Amygdala (tissue), 56 donors: ENCODE measurements at regions not wholly inside any gene's neighbourhood (a gene's known extent, or its start where the extent isn't known, plus 50 kb on each side); places are given as distances from the start of the nearest gene placed in this dataset.

ENCODE experiments used
- DNase-seq, 56 donors: peaks; one replicate each; lab custom pipeline; 2025; lab: John Stamatoyannopoulos, UW

DNA sequence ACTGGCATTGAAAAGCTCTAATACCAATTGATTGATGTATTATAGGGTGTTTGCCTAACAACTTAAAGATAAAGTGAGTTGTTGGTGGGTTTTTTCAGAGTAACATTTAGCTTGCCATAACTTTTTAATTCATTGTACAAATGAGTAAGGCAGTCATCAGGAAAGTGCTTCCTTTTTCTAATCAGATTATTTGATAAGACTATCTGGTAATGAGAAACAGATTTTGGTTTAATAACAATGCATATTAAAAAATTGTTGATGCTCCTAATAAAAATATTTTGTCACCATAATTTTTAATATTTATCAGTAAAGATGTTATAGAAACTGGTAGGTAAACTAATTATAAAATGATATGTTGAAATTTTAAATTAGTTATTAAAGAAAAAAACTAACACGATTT lies 51.3 kb downstream of the BLTP1 start:
- no peak for DNase-seq

DNA sequence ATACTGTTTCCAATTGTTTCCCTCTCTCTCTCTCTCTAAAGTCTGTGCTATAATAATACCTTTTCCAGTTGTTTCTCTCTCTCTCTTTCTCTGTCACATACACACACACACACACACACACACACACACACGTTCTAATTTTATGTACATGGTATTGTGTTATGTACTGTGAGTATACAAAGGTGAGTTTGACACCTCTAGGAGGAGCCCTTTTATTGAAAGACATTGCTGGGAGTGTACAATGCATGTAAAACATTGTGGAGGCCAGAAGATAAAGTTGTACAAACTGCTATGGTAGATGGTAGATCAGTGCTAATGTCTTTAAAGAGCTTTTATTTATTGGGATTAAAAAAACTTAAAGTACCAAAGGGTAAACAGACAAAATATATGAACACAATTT lies 53.6 kb downstream of the BLTP1 start:
- no peak for DNase-seq

DNA sequence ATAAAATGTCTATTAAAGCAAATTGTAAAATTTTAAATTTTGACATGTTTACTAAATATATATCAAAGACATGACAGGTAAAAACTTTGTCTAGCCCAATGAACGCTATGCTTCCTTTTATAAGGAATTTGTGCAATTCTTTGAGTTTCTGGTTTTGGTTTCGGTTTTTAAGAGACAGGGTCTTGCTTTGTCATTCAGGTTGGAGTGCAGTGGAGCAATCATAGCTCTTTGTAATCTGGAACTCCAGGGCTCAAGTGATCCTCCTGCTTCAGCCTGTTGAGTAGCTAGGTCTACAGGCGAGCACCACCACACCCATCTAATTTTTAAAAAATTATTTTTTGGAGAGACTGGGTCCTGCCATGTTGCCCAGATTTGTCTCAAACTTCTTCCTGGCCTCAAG lies 60.7 kb downstream of the BLTP1 start:
- no peak for DNase-seq

DNA sequence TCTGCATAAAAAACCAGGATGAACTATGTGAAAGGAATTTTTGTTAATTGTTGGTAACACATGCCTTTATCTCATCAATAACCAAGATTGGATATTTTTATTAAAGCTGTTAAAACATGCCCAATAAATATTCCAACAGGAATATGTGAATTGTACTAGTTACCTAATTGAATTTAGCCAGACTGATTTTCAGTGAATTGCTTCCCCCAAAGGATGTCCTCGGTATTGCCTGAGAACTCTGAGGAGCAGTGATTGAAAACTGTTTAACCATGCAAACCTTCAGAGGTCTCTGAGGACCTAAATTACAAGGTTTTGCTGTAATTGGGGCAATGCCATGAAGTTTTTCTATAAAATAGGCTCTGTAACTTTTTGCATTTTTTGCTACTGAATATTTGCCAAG lies 66.6 kb downstream of the BLTP1 start:
- no peak for DNase-seq

GRCh38 chr4:122219356-122219755 lies 67.2 kb downstream of the BLTP1 start:
- DNase-seq: no peak

GRCh38 chr4:122221322-122221721 lies 69.2 kb downstream of the BLTP1 start:
- no peak for DNase-seq

DNA sequence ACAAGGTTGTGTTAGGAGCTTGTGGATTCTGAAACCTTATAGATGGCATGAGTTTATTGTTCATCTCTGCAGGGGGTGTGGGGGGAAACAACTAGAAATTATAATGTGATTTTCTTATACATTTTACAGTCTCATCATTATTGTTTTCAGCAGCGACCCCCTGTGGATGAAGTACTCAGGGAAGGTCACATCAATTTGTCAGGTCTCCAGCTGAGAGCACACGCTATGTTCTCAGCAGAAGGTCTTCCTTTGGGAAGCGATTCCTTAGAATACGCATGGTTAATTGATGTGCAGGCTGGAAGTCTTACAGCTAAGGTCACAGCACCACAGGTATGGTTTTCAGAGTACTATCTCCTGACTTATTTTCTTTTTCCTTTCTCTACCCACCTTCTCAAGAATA lies 72.2 kb downstream of the BLTP1 start:
- DNase-seq: no peak

GRCh38 chr4:122227202-122227601 lies 75.1 kb downstream of the BLTP1 start:
- no peak for DNase-seq

DNA sequence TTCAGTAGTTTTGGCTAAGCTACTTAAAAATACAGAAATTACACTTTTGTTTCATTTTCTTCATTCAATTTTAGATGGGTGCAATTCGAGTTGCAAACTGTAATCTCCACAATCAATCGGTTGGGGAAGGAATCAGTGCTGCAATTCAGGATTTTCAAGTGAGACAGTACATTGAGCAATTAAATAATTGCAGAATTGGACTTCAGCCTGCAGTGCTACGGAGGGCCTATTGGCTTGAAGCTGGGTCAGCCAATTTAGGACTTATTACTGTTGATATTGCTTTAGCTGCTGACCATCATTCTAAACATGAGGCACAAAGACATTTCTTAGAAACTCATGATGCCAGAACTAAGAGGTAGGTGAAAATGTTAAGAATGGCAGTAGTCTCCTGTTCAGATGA lies 77.7 kb downstream of the BLTP1 start:
- no peak for DNase-seq

DNA sequence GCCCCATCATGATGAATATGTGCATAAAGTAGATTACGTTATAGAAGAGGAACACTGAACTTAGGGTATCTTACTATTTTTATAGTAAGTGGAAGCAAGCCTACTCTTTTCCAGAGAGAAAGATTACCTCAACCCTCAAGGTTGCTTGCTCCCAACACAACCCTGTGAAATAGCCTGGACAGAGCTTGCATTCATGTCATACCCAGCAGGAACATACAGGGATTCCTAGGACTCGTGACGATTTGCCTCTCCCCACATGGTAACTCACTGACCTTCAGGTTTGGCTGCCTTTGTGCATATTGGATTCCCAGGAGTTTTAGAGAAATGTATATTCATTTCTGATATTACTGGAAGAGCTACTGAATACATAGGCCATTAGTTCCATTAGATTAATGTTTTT lies 80.5 kb downstream of the BLTP1 start:
- DNase-seq: no peak

DNA sequence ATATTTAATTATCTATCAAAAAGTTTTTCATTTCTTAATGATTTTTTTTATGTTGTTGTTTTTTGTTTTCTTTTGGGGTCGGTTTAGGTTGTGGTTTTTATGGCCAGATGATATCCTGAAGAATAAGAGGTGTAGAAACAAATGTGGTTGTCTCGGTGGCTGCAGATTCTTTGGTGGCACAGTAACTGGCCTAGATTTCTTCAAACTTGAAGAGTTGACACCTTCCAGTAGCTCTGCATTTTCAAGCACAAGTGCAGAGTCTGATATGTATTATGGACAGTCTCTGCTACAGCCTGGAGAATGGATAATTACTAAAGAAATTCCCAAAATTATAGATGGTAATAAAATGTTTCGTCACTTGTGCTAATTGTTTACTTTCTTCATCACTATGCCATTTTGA lies 82.6 kb downstream of the BLTP1 start:
- no peak for DNase-seq

DNA sequence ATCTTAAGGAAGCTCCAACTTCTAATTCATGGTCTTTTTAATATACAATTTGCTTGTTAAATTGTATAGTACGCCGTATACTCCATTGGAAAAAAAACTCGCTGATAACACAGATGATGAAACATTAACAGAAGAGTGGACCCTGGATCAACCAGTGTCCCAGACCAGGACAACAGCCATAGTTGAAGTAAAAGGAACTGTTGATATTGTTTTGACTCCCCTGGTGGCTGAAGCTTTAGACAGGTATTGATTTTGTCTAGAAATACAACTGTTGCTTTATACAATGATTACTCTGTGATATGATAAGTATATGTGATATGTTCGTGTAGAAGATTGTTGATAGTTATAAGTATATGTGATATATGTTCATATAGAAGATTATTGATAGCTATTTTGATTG lies 91.7 kb downstream of the BLTP1 start:
- DNase-seq: no peak

- DNase-seq: no peak
Observed at GRCh38 chr4:122244764-122245163, 92.6 kb downstream of the BLTP1 start.

DNA sequence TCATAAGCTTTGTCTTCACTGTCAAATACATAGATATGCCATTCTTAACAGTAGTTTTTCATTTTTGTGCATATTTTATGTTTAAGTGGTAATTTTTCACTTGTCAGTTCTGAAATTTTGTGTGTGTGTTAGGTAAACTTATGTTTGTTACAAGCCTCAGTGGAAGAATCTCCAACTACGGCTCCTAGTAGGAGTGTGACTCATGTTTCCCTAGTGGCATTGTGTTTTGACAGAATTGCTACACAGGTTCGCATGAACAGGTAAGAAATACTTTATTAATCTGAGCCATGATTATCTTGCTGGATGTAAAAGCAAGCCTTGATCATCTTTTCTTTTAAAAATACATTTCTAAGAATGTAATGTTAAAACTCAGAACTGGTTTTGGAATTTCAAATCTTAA lies 94.4 kb downstream of the BLTP1 start:
- no peak for DNase-seq

DNA sequence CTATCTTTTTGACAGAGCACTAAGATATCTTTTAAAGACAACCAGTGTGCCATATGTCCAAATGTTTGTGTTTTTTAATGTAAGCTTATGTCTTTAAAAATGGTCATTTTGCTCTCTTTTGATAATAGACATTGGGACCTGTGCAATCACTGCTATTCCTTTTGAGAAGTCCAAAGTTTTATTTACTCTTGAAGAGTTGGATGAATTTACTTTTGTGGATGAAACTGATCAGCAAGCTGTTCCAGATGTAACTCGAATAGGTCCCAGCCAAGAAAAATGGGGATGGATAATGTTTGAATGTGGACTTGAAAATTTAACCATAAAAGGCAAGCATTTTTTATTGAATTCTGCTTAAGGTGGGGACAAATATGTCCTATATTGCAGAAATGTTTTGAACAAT lies 97.2 kb downstream of the BLTP1 start:
- DNase-seq: no peak

DNA sequence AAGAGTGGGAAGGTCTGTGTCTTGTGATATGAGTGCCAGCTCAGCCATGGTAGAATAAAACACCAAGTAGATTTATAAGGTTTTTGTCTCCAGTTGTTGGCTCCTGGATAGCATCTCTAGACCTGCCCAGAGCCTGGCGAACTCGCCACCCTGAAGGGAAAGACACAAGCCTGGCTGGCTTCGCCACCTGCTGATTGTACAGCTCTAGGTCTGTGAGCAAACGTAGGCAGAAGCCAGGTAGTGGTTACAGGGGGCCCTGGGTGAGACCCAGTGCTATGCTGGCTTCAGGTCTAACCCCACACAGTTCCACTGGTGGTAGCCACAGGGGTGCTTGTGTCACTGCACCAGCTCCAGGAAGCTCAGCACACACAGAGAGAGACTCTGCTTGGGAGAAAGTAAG lies 100.5 kb downstream of the BLTP1 start:
- DNase-seq: no peak

DNA sequence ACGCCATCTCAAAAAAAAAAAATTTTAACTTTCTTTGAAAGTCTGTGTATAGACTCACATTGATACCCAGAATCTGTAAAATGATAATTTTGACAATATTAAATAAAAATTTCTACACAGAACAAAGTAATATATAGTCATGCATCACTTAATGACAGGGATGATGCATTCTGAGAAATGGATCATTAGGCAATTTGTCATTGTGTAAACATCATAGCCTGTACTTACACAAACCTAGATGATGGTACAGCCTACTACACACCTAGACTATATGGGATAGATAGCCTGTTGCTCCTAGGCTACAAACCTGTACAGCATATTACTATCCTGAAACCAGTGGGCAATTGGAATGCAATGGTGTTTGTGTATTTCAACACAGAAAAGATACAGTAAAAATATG lies 107.7 kb downstream of the BLTP1 start:
- no peak for DNase-seq

- DNase-seq: no peak
Observed at GRCh38 chr4:122276359-122276758, 102.5 kb upstream of the ADAD1 start.

DNA sequence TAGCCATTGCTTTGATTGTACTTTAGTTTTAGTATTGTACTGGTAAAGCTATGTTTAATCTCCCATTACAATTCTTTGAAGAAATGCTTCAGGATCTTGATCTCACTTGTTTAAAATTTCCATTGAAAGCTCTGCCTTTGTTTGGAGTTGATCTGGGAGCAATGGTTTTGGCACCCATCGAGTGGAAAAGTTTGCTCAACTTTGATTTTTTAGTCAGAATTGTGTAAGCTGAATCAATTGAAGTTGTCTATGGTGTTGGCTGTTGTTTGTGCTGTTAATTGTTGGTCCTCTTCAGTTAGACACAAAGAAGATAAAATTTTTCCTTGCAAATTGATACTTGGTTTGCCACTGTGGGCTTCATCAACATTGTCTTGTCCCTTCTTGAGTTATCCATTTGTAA lies 99.8 kb upstream of the ADAD1 start:
- DNase-seq: no peak

DNA sequence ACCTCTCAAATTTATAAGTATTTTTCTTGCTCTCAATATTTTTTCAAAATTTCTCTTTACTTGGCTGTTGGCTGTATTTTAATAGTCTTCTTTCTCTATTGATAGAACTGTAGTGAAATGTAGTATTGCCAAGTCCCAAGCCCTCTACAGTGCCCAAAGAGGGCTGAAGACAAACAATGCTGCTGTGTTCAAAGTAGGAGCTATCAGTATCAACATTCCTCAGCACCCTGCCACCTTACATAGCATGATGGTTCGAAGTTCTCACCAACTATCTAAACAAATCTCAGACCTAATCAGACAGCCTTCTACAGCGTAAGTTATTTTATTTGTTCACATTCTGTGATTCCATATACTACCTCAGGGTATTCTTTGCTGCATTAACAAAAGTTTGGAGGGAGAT lies 99.1 kb upstream of the ADAD1 start:
- DNase-seq: no peak

DNA sequence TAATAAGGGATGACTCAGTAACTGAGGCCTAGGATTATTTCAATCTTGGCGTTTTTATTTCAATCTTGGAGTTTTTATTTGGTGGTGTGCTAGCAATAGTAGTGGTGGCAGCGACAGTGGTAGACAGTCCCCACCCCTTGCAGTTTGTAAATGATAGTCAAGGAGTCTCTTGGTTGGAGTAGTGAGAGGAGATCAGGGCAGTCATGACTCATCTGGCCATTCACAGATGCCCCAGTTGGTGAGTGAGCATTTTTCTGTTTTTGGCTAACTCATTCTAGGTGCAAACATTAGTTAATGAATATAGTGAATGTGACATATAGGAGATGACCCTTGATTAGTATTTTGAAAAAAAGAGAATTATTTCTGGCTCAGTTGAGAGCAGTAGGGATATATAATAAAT lies 93.5 kb upstream of the ADAD1 start:
- no peak for DNase-seq

DNA sequence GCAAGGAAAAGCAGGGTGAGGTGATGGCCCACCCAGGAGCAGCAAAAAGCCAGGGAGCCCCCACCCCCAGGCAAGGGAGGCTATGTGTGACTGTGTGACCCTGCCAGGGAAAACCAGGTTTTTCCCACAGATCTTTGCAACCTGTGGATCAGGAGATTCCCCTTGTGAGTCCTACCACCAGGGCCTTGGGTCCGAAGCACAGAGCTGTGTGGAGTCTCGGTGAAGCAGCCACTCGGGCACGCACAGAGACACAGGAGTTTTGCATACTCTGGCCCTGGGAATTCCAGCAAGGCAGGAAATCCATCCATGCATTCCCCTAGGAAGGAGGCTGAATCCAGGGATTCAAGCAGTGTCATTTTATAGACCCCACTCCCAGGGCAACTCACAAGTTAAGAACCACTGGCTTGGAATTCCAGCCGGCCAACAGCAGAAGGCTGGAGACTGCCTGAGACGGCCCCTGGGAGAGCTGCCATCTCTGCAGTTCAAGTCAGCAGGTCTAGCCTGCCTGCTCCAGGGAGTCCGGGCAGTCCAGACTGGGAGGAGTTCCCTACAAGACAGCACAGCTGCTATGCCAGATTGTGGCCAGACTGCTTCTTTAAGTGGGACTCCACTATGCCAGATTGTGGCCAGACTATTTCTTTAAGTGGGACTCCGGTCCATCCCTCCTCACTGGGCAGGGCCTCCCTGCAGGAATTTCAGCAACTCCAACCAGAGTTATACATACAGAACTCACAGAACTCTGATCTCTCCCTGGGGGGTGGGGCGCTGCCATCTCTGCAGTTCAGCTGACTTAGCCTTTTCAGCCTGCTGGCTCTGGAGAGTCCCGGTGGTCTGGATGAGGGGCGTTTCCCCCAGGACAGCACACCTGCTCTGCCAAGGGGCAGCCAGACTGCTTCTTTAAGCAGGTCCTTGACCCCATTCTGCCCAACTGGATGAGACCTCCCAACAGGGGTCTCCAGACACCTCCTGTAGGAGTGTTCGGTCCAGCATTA lies 85.1 kb upstream of the ADAD1 start:
- DNase-seq: peak in 16 of 56 donors; percentile 0 to 37 (median 4)

DNA sequence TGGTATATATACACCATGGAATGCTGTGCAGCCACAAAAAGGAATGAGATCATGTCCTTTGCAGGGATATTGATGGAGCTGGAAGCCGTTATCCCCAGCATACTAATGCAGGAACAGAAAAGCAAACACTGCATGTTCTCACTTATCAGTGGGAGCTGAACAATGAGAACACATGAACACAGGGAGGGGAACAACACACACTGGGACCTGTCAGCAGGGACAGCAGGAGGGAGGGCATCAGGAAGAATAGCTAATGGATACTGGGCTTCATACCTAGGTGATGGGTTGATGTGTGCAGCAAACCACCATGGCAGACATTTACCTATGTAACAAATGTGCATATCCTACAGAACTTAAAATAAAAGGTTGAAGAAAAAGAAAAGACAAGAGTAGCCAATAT lies 81.1 kb upstream of the ADAD1 start:
- no peak for DNase-seq
